HCT116 (cell line): ENCODE measurements at regions not wholly inside any gene's neighbourhood (a gene's known extent, or its start where the extent isn't known, plus 50 kb on each side); places are given as distances from the start of the nearest gene placed in this dataset.

Source experiments
- ATAC-seq: fragments of 200-7000 bp; cut with Tn5 transposase; 2 replicates; pipeline ENCODE4 v1.9.1; 2020; ENCODE audit warnings: mild to moderate bottlenecking, moderate library complexity
- BruUV-seq: library from RNA; stranded (reverse); fragments of 400-500 nt; replicated peaks from 2 replicates; lab custom pipeline; 2021; lab: Mats Ljungman, UMichigan
- CTCF ChIA-PET: fragments of 300-600 bp; sonication (Branson Sonifier 250); formaldehyde crosslinking; loops from one replicate; lab custom pipeline; 2021; ENCODE audit warnings: antibody characterized with exemption; lab: Charles Lee
- POLR2A ChIA-PET: fragments of 300-600, 350-600 bp; sonication (Branson Sonifier 250); formaldehyde crosslinking; loops from one replicate; lab custom pipeline; 2021; ENCODE audit warnings: antibody characterized with exemption; lab: Charles Lee
- RAD21 ChIA-PET, 2 experiments: fragments of 300-600 bp; sonication (Branson Sonifier 250); formaldehyde crosslinking; loops; one replicate each; lab custom pipeline; 2023; ENCODE audit warnings: low total read pairs in 2 of 2; ENCODE audit not compliant: uncharacterized antibody in 2 of 2, unreplicated experiment in 2 of 2, low non-redundant PET in 1 of 2; lab: Charles Lee
- DNase-seq: peaks from one replicate; pipeline ENCODE4 v3.0.0-alpha.2; 2010; ENCODE audit warnings: low read depth, low spot score
- H2AFZ ChIP-seq: fragments of 200-600 bp; shearing (Covaris generic), sonication (generic); 2 replicates; pipeline ENCODE4 v1.6.1; 2017; ENCODE audit warnings: low read depth, mixed run types, mixed read lengths, antibody characterized with exemption, low read length; ENCODE audit not compliant: poor library complexity, severe bottlenecking
- H3K27ac ChIP-seq: 2 replicates; pipeline ENCODE4 v1.5.1; 2012; ENCODE audit warnings: low read depth, low read length
- H3K27me3 ChIP-seq: fragments of 200-600 bp; sonication (generic); 2 replicates; pipeline ENCODE4 v1.6.1; 2016; ENCODE audit warnings: mixed run types, low read length, mixed read lengths; ENCODE audit not compliant: insufficient read depth
- H3K36me3 ChIP-seq, 2 experiments: fragments of 200-500 bp in 1 of 2; fragments of 200-600 bp in 1 of 2; sonication (Bioruptor generic) in 1 of 2; sonication (generic) in 1 of 2; 2 replicates each; pipeline versions ENCODE4 v1.5.1 to v1.6.1; 2014 to 2016; ENCODE audit warnings: low read length in 2 of 2, inconsistent platforms in 1 of 2, mixed read lengths in 1 of 2, mixed run types in 1 of 2; ENCODE audit not compliant: insufficient read depth in 2 of 2, control insufficient read depth in 1 of 2
- H3K4me1 ChIP-seq, 2 experiments: fragments of 200-600 bp in 1 of 2; sonication (generic) in 1 of 2; 2 replicates each; pipeline versions ENCODE4 v1.5.1 to v1.6.1; 2012 to 2017; ENCODE audit warnings: low read length in 2 of 2, inconsistent platforms in 1 of 2, mild to moderate bottlenecking in 1 of 2, mixed read lengths in 1 of 2, mixed run types in 1 of 2, moderate library complexity in 1 of 2; ENCODE audit not compliant: insufficient read depth in 2 of 2, control insufficient read depth in 1 of 2
- H3K4me2 ChIP-seq: fragments of 200-600 bp; sonication (generic); 2 replicates; pipeline ENCODE4 v1.6.1; 2017; ENCODE audit warnings: mixed run types, low read length, mixed read lengths
- H3K4me3 ChIP-seq, 2 experiments: fragments of 200-600 bp in 1 of 2; sonication (generic) in 1 of 2; replicated peaks in 1 of 2; 2 replicates each; pipeline ENCODE4 v1.5.1; 2011 to 2016; ENCODE audit warnings: low read length in 2 of 2, control low read depth in 1 of 2, low read depth in 1 of 2, mild to moderate bottlenecking in 1 of 2, mixed read lengths in 1 of 2, mixed run types in 1 of 2
- H3K79me2 ChIP-seq: fragments of 200-600 bp; sonication (generic); 2 replicates; pipeline ENCODE4 v1.6.1; 2017; ENCODE audit warnings: mild to moderate bottlenecking, mixed run types, low read length, moderate library complexity, mixed read lengths; ENCODE audit not compliant: insufficient read depth
- H3K9ac ChIP-seq: fragments of 200-600 bp; sonication (generic); 2 replicates; pipeline ENCODE4 v1.6.1; 2016; ENCODE audit warnings: low read length, mixed read lengths
- H3K9me2 ChIP-seq: fragments of 200-600 bp; sonication (generic), shearing (Covaris generic); 2 replicates; pipeline ENCODE4 v1.6.1; 2017; ENCODE audit warnings: mixed run types, mild to moderate bottlenecking, moderate library complexity; ENCODE audit not compliant: insufficient read depth
- H3K9me3 ChIP-seq, 2 experiments: fragments of 200-500 bp in 1 of 2; fragments of 200-600 bp in 1 of 2; sonication (Bioruptor generic) in 1 of 2; sonication (generic) in 1 of 2; 2 replicates each; pipeline ENCODE4 v1.6.1; 2014 to 2017; ENCODE audit warnings: low read length in 2 of 2, mixed read lengths in 2 of 2, inconsistent platforms in 1 of 2, low read depth in 1 of 2, mild to moderate bottlenecking in 1 of 2, mixed run types in 1 of 2, moderate library complexity in 1 of 2; ENCODE audit not compliant: control insufficient read depth in 1 of 2, insufficient read depth in 1 of 2
- H4K20me1 ChIP-seq: fragments of 200-600 bp; sonication (generic), shearing (Covaris generic); 2 replicates; pipeline ENCODE4 v1.6.1; 2017; ENCODE audit warnings: mixed run types, mild to moderate bottlenecking, moderate library complexity; ENCODE audit not compliant: insufficient read depth
- CEBPB ChIP-seq: IDR thresholded peaks from 2 replicates; pipeline ENCODE4 v1.6.1; 2012; ENCODE audit warnings: low read depth
- EGR1 ChIP-seq: IDR thresholded peaks from 2 replicates; pipeline ENCODE4 v1.6.1; 2012; ENCODE audit warnings: low read depth
- ELF1 ChIP-seq: IDR thresholded peaks from 2 replicates; pipeline ENCODE4 v1.6.1; 2012; ENCODE audit warnings: low read depth, borderline replicate concordance
- EZH2 ChIP-seq: fragments of 200-600 bp; sonication (generic); IDR thresholded peaks from 2 replicates; pipeline ENCODE4 v1.6.1; 2017; ENCODE audit warnings: antibody characterized with exemption, mixed run types
- EZH2phosphoT487 ChIP-seq: fragments of 200-600 bp; IDR thresholded peaks from 2 replicates; pipeline ENCODE4 v1.6.1; 2018; ENCODE audit warnings: antibody characterized with exemption, borderline replicate concordance
- JUND ChIP-seq: IDR thresholded peaks from 2 replicates; pipeline ENCODE4 v1.6.1; 2012
- POLR2A ChIP-seq: IDR thresholded peaks from 2 replicates; pipeline ENCODE4 v1.7.0; 2011; ENCODE audit warnings: borderline replicate concordance; ENCODE audit not compliant: insufficient read depth, insufficient read length; ENCODE audit errors: extremely low read depth
- RAD21 ChIP-seq: IDR thresholded peaks from 2 replicates; pipeline ENCODE4 v1.6.1; 2012; ENCODE audit warnings: low read depth, mild to moderate bottlenecking
- SIN3A ChIP-seq: IDR thresholded peaks from 2 replicates; pipeline ENCODE4 v1.6.1; 2012; ENCODE audit warnings: low read depth
- SP1 ChIP-seq: IDR thresholded peaks from 2 replicates; pipeline ENCODE4 v1.6.1; 2012; ENCODE audit warnings: low read depth
- YY1 ChIP-seq: IDR thresholded peaks from 2 replicates; pipeline ENCODE4 v1.6.1; 2011; ENCODE audit warnings: low read length, low read depth, moderate library complexity, mild to moderate bottlenecking; ENCODE audit not compliant: insufficient replicate concordance; ENCODE audit errors: extremely low read depth
- ZFX ChIP-seq: fragments of 450-650 bp; IDR thresholded peaks from 2 replicates; pipeline ENCODE4 v1.6.1; 2017
- ZNF274 ChIP-seq: fragments of 200-500 bp; sonication (Bioruptor generic); IDR thresholded peaks from 2 replicates; pipeline ENCODE4 v1.6.1; 2014; ENCODE audit warnings: mild to moderate bottlenecking, low read depth, low read length, inconsistent platforms
- intact Hi-C: fragments of 100-400 bp; cut with micrococcal nuclease; formaldehyde crosslinking; loops from 2 replicates; pipeline ENCODE4 v1.10.0; 2022
- TF ChIP-seq, protein P1 (sequence below): IDR thresholded peaks from 2 replicates; pipeline ENCODE4 v1.6.1; 2012; ENCODE audit warnings: low read depth
- TF ChIP-seq, protein P2 (sequence below), 3 experiments: fragments of 200-600 bp in 1 of 3; sonication (generic) in 1 of 3; IDR thresholded peaks in 2 of 3; conservative IDR thresholded peaks in 1 of 3; 2 replicates each; pipeline ENCODE4 v1.5.1; 2012 to 2017; ENCODE audit warnings: low read depth in 2 of 3, low read length in 2 of 3, antibody characterized with exemption in 1 of 3, borderline replicate concordance in 1 of 3, control low read depth in 1 of 3, mild to moderate bottlenecking in 1 of 3, mixed read lengths in 1 of 3, mixed run types in 1 of 3, moderate library complexity in 1 of 3; ENCODE audit not compliant: insufficient read depth in 1 of 3

DNA sequence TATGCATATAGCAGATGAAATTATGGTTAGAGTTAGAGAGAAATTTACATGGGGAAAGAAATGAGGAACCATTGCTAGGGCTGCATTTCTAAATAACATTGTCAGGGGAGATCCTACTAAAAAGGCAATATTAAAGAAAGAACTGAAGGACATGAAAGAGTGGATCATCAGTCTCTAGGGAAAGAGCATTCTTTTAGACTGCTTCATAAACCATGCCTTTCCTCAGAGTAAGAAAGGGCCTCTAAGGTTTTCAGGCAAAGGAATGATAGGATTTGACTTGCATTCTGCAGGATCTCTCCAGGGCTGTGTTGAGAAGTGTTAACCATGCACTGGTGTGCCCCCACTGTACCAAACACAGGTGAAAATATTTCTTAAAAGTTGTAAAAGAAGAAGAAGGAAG, 385.4 kb upstream of the MAD2L1 start (continued):
- TF ChIP-seq, protein P1, sequence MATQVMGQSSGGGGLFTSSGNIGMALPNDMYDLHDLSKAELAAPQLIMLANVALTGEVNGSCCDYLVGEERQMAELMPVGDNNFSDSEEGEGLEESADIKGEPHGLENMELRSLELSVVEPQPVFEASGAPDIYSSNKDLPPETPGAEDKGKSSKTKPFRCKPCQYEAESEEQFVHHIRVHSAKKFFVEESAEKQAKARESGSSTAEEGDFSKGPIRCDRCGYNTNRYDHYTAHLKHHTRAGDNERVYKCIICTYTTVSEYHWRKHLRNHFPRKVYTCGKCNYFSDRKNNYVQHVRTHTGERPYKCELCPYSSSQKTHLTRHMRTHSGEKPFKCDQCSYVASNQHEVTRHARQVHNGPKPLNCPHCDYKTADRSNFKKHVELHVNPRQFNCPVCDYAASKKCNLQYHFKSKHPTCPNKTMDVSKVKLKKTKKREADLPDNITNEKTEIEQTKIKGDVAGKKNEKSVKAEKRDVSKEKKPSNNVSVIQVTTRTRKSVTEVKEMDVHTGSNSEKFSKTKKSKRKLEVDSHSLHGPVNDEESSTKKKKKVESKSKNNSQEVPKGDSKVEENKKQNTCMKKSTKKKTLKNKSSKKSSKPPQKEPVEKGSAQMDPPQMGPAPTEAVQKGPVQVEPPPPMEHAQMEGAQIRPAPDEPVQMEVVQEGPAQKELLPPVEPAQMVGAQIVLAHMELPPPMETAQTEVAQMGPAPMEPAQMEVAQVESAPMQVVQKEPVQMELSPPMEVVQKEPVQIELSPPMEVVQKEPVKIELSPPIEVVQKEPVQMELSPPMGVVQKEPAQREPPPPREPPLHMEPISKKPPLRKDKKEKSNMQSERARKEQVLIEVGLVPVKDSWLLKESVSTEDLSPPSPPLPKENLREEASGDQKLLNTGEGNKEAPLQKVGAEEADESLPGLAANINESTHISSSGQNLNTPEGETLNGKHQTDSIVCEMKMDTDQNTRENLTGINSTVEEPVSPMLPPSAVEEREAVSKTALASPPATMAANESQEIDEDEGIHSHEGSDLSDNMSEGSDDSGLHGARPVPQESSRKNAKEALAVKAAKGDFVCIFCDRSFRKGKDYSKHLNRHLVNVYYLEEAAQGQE: no peak
- no peak for TF ChIP-seq EGR1
- no peak for TF ChIP-seq RAD21
- TF ChIP-seq, protein P2, sequence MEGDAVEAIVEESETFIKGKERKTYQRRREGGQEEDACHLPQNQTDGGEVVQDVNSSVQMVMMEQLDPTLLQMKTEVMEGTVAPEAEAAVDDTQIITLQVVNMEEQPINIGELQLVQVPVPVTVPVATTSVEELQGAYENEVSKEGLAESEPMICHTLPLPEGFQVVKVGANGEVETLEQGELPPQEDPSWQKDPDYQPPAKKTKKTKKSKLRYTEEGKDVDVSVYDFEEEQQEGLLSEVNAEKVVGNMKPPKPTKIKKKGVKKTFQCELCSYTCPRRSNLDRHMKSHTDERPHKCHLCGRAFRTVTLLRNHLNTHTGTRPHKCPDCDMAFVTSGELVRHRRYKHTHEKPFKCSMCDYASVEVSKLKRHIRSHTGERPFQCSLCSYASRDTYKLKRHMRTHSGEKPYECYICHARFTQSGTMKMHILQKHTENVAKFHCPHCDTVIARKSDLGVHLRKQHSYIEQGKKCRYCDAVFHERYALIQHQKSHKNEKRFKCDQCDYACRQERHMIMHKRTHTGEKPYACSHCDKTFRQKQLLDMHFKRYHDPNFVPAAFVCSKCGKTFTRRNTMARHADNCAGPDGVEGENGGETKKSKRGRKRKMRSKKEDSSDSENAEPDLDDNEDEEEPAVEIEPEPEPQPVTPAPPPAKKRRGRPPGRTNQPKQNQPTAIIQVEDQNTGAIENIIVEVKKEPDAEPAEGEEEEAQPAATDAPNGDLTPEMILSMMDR (IDR thresholded peaks at IDR 0.05 in 2 of 3, conservative IDR thresholded peaks at IDR 0.05 in 1 of 3; ENCODE audit: borderline replicate concordance in 1 of 3, insufficient read depth in 1 of 3, low read depth in 2 of 3, low read length in 2 of 3): no peak
- no peak for TF ChIP-seq SIN3A
- TF ChIP-seq CEBPB: no peak

DNA sequence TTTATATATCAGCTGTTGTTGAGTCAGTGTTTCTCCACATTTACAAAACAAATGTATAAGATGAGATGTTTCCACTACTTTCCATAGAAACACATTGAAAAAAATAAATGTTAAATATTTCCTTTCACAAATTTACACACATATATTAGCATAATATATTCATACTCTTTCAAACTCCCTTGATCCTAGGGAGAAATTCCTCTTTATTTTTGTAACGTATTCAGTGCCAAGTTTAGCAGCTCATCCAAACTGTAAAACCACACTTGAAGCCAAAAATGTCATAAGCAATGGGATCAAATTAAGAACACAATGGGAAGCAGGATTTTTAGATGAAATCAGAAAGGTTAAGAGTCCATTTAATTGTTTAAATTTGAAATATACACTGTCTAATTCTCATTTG, 381.1 kb upstream of the MAD2L1 start:
- no peaks in the 10 kb centered on the region for H3K9me2 ChIP-seq
- H4K20me1 ChIP-seq: no peaks in the 10 kb centered on the region
- no peak for DNase-seq
- no peaks in the 10 kb centered on the region for H3K36me3 ChIP-seq
- no peak overlapping the region for H3K27ac ChIP-seq
- no peak overlapping the region for H3K9ac ChIP-seq
- BruUV-seq: no TSS peak
- CTCF ChIA-PET: no interaction called here
- no peak overlapping the region for H2AFZ ChIP-seq
- TF ChIP-seq POLR2A: no peak
- no peak for TF ChIP-seq ZFX
- TF ChIP-seq ZNF274: no peak
- TF ChIP-seq ELF1: no peak
- no peak for TF ChIP-seq SP1
- no peak for TF ChIP-seq EZH2
- TF ChIP-seq JUND: no peak
- TF ChIP-seq YY1: no peak
- TF ChIP-seq EZH2phosphoT487: no peak
- intact Hi-C loops: no loop called here
- POLR2A ChIA-PET: no interaction called here
- H3K4me1 ChIP-seq: no peaks in the 10 kb centered on the region
- no peaks in the 10 kb centered on the region for H3K9me3 ChIP-seq
- H3K4me3 ChIP-seq: no peak overlapping the region
- no peak for ATAC-seq
- H3K4me2 ChIP-seq: no peak overlapping the region
- no peaks in the 10 kb centered on the region for H3K79me2 ChIP-seq
- RAD21 ChIA-PET: no interaction called here
- H3K27me3 ChIP-seq: no peaks in the 10 kb centered on the region
